Trophoblast cell (in vitro differentiated cells and primary cell): ENCODE measurements at regions not wholly inside any gene's neighbourhood (a gene's known extent, or its start where the extent isn't known, plus 50 kb on each side); places are given as distances from the start of the nearest gene placed in this dataset.

Experiments used
- DNase-seq, 2 donors: peaks; one replicate each; pipeline ENCODE4 v3.0.0-alpha.2; 2016
- H2AFZ ChIP-seq: 2 replicates; pipeline ENCODE4 v1.6.1; 2013; ENCODE audit warnings: low read length, moderate library complexity, mild to moderate bottlenecking; ENCODE audit not compliant: insufficient read depth, poor library complexity
- H2AK5ac ChIP-seq: 2 replicates; pipeline ENCODE4 v1.6.1; 2013; ENCODE audit warnings: mild to moderate bottlenecking, low read length
- H2BK120ac ChIP-seq: 2 replicates; pipeline ENCODE4 v1.6.1; 2013; ENCODE audit warnings: low read length, mild to moderate bottlenecking, moderate library complexity; ENCODE audit not compliant: insufficient read depth, poor library complexity
- H2BK12ac ChIP-seq: 2 replicates; pipeline ENCODE4 v1.6.1; 2013; ENCODE audit warnings: mild to moderate bottlenecking, low read length, moderate library complexity
- H2BK5ac ChIP-seq: 2 replicates; pipeline ENCODE4 v1.6.1; 2013; ENCODE audit warnings: low read length, low read depth, moderate library complexity, mild to moderate bottlenecking; ENCODE audit not compliant: poor library complexity
- H3K14ac ChIP-seq: 2 replicates; pipeline ENCODE4 v1.6.1; 2013; ENCODE audit warnings: mild to moderate bottlenecking, low read length
- H3K18ac ChIP-seq: 2 replicates; pipeline ENCODE4 v1.6.1; 2013; ENCODE audit warnings: mild to moderate bottlenecking, low read length
- H3K23ac ChIP-seq: 2 replicates; pipeline ENCODE4 v1.6.1; 2013; ENCODE audit warnings: low read length
- H3K27ac ChIP-seq: 2 replicates; pipeline ENCODE4 v1.5.1; 2013; ENCODE audit warnings: low read depth, mild to moderate bottlenecking, inconsistent platforms, low read length, moderate library complexity
- H3K27me3 ChIP-seq: 2 replicates; pipeline ENCODE4 v1.6.1; 2013; ENCODE audit warnings: inconsistent platforms, mild to moderate bottlenecking, low read length, moderate library complexity; ENCODE audit not compliant: insufficient read depth
- H3K36me3 ChIP-seq, 2 experiments: 1 replicate in 1 of 2; 2 replicates in 1 of 2; pipeline ENCODE4 v1.6.1; 2013; ENCODE audit warnings: low read length in 2 of 2, mild to moderate bottlenecking in 2 of 2, moderate library complexity in 1 of 2; ENCODE audit not compliant: insufficient read depth in 2 of 2, control insufficient read depth in 1 of 2
- H3K4ac ChIP-seq: 2 replicates; pipeline ENCODE4 v1.6.1; 2013; ENCODE audit warnings: low read depth, mild to moderate bottlenecking, low read length, moderate library complexity
- H3K4me1 ChIP-seq, 2 experiments: 1 replicate in 1 of 2; 2 replicates in 1 of 2; pipeline ENCODE4 v1.6.1; 2013; ENCODE audit warnings: low read length in 2 of 2, mild to moderate bottlenecking in 2 of 2, moderate library complexity in 1 of 2; ENCODE audit not compliant: insufficient read depth in 2 of 2, control insufficient read depth in 1 of 2
- H3K4me2 ChIP-seq: 2 replicates; pipeline ENCODE4 v1.6.1; 2013; ENCODE audit warnings: inconsistent platforms, mild to moderate bottlenecking, low read length, moderate library complexity
- H3K4me3 ChIP-seq: 2 replicates; pipeline ENCODE4 v1.5.1; 2013; ENCODE audit warnings: mild to moderate bottlenecking, low read depth, low read length, inconsistent platforms
- H3K79me1 ChIP-seq: one replicate; pipeline ENCODE4 v1.6.1; 2013; ENCODE audit warnings: low read length
- H3K79me2 ChIP-seq: 2 replicates; pipeline ENCODE4 v1.6.1; 2013; ENCODE audit warnings: low read length, mild to moderate bottlenecking; ENCODE audit not compliant: control insufficient read depth, insufficient read depth, poor library complexity
- H3K9ac ChIP-seq: 2 replicates; pipeline ENCODE4 v1.6.1; 2013; ENCODE audit warnings: mild to moderate bottlenecking, low read length
- H3K9me3 ChIP-seq: 2 replicates; pipeline ENCODE4 v1.6.1; 2013; ENCODE audit warnings: low read depth, mild to moderate bottlenecking, control low read depth, inconsistent platforms, low read length; ENCODE audit not compliant: insufficient read depth
- H4K12ac ChIP-seq: 2 replicates; pipeline ENCODE4 v1.6.1; 2013; ENCODE audit warnings: low read depth, mild to moderate bottlenecking, low read length, moderate library complexity
- H4K8ac ChIP-seq: 2 replicates; pipeline ENCODE4 v1.6.1; 2013; ENCODE audit warnings: low read depth, mild to moderate bottlenecking, low read length, moderate library complexity
- H4K91ac ChIP-seq: one replicate; pipeline ENCODE4 v1.6.1; 2013; ENCODE audit warnings: low read depth, mild to moderate bottlenecking, low read length, moderate library complexity
- WGBS: extraction: QIAGEN DNeasy Blood & Tissue Kit; methylation state at CpG from one replicate; pipeline ENCODE4 v1.1.7; 2013; ENCODE audit warnings: missing lambda C conversion rate; ENCODE audit not compliant: insufficient read length, insufficient coverage; ENCODE audit errors: extremely low coverage; 5-methylcytosine and 5-hydroxymethylcytosine counted together

DNA sequence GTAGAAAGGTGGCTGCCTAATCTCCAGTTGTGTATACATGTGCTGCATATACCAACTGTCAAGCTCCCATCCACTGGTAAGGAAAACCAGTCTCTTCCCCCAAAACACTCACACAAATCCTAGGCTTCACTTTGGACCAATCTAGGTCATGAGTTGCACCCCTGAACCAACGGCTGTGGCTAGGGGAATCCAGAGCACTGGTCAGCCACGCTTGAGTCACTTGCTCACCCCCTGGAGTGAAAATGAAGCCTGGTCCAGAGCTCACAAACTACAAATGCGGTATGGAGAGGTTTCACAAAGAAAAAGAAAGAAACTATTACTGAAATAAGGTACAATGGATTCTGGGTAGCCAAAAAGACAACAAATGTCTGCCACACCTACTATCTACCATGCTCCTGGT lies 66.1 kb upstream of the NLK start:
- Histone ChIP-seq H3K79me2 (no peaks in the 10 kb centered on the region), H2BK120ac (no peak overlapping the region), H3K23ac (no peak overlapping the region), H3K14ac (no peak overlapping the region), H3K36me3 (no peaks in the 10 kb centered on the region), H3K27me3 (no peaks in the 10 kb centered on the region), H2BK5ac (no peak overlapping the region), H3K9me3 (no peaks in the 10 kb centered on the region), H4K12ac (no peak overlapping the region), H4K8ac (no peak overlapping the region), H2BK12ac (no peak overlapping the region), H3K4me3 (no peak overlapping the region), H3K79me1 (no peaks in the 10 kb centered on the region), H3K4me2 (no peak overlapping the region), H3K4me1 (peaks cover 0 to 10% of the 10 kb centered on the region in 2 experiments), H3K27ac (no peak overlapping the region), H4K91ac (no peak overlapping the region), H3K9ac (no peak overlapping the region), H2AFZ (no peak overlapping the region), H3K18ac (no peak overlapping the region), H2AK5ac (no peak overlapping the region), H3K4ac (no peak overlapping the region)
- DNase-seq, result no peak
- WGBS, result no CpG with 5 or more reads among the region's 3 CpGs

DNA sequence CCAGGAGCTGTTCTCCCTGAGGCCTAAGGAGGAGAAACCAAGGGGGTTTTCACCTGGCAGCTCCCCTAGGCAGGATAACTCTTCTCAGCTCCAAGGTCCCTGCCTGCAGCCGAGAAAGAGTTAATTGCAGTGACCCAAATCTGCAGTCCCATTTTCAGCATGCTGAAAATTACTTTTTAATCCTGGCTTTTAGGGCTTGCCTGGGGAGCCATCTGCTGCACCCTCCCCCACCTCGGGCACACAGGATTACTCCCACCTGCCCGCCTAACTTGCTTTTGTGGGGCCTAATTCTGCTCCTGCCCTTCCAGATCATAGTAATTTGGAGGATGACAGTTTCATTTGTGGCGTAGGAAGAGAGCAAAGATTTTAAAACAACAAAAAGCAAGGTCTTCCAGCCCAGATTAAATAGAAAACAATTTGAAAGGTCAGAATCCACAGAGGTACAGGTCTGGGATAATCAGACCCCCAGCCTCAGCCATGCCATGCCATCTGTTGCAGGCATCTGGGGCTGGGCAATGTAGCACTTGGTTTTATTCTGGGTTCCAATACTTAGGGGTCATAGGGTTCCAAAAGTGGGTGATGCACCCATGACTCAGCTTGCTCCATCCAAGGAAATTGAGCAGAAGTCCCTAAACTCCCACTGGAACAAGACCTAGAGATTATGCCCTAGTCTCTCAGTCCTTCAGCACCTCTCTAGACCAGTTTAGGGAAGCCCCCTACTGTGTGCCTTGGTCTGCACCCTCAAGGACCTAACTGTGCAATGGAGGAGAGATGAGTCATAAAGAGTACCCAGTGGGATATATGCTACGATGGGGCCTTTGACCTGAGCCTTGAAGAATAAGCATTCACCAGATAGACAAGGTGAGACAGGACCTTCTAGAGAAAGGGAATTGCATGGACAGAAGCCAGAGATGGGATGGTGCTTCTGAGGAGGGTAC lies 64.5 kb upstream of the NLK start:
- H3K23ac ChIP-seq, result no peak overlapping the region
- H4K8ac ChIP-seq, result no peak overlapping the region
- no peak overlapping the region for H3K4me2 ChIP-seq
- no peak overlapping the region for H4K12ac ChIP-seq
- H2BK120ac ChIP-seq, result no peak overlapping the region
- H3K79me2 ChIP-seq, result no peaks in the 10 kb centered on the region
- H3K9ac ChIP-seq, result peak overlapping the region; percentile 29
- WGBS, result no CpG with 5 or more reads among the region's 5 CpGs
- H3K79me1 ChIP-seq, result no peaks in the 10 kb centered on the region
- no peak overlapping the region for H2AFZ ChIP-seq
- H4K91ac ChIP-seq, result no peak overlapping the region
- H3K18ac ChIP-seq, result no peak overlapping the region
- H3K14ac ChIP-seq, result no peak overlapping the region
- H2AK5ac ChIP-seq, result no peak overlapping the region
- H3K27me3 ChIP-seq, result no peaks in the 10 kb centered on the region
- no peak overlapping the region for H3K4ac ChIP-seq
- peaks cover 0 to 10% of the 10 kb centered on the region in 2 experiments for H3K4me1 ChIP-seq
- no peaks in the 10 kb centered on the region for H3K9me3 ChIP-seq
- H2BK12ac ChIP-seq, result no peak overlapping the region
- H2BK5ac ChIP-seq, result no peak overlapping the region
- H3K27ac ChIP-seq, result no peak overlapping the region
- H3K36me3 ChIP-seq, result no peaks in the 10 kb centered on the region
- DNase-seq, result no peak
- no peak overlapping the region for H3K4me3 ChIP-seq

DNA sequence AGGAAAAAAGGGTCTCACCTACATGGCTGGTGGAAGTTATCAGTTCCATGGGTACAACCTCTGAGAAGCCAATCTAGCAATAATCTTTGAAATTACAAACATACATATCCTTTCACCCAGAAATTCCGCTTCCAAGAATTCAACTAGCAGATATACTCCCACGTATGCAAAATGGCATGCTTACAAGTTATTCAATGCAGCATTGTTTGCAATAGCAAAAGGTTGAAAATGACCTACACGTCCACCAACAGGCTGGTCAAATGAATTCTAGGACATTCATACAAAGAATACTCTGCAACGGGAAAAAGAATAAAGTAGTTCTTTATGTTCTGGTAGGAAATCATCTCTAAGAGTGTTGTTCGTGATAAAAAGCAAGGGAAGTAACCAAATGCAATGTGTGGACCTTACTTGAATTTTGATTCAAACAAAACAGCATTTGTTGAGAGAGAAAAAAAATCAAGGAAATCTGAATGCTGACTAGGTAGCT lies 63.7 kb upstream of the NLK start:
- no peak overlapping the region for H3K23ac ChIP-seq
- no peak overlapping the region for H4K8ac ChIP-seq
- WGBS, result no CpG with 5 or more reads among the region's 5 CpGs
- no peak overlapping the region for H2BK12ac ChIP-seq
- peak; percentile 14 to 75 for DNase-seq
- H3K79me2 ChIP-seq, result no peaks in the 10 kb centered on the region
- no peaks in the 10 kb centered on the region for H3K79me1 ChIP-seq
- no peak overlapping the region for H4K91ac ChIP-seq
- H3K36me3 ChIP-seq, result no peaks in the 10 kb centered on the region
- peaks cover 0 to 10% of the 10 kb centered on the region in 2 experiments for H3K4me1 ChIP-seq
- no peak overlapping the region for H4K12ac ChIP-seq
- no peak overlapping the region for H2BK5ac ChIP-seq
- H3K4me3 ChIP-seq, result no peak overlapping the region
- no peak overlapping the region for H3K9ac ChIP-seq
- no peak overlapping the region for H3K18ac ChIP-seq
- H3K14ac ChIP-seq, result no peak overlapping the region
- H3K4ac ChIP-seq, result no peak overlapping the region
- no peak overlapping the region for H2AK5ac ChIP-seq
- no peak overlapping the region for H2AFZ ChIP-seq
- H3K27ac ChIP-seq, result no peak overlapping the region
- no peak overlapping the region for H2BK120ac ChIP-seq
- H3K4me2 ChIP-seq, result no peak overlapping the region
- H3K9me3 ChIP-seq, result no peaks in the 10 kb centered on the region
- no peaks in the 10 kb centered on the region for H3K27me3 ChIP-seq

DNA sequence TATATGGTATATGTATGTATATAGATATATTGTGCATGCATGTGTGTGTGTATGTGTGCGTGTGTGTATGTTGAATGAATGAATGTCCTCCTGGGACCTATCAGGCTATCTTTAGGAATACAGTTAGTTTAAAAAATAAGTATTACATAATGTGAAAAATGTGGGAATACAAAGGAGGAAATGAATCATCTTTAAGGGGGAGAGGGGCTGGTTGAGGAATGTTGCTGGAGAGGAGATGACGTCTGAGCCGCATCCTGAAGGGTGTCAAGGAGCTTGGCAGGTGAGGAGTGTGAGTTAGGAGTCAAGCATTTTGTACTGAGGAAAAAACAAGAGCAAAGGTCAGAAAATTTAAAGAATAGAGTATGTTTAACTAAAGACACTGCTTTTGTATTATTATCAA lies 62.4 kb upstream of the NLK start:
- H3K36me3 ChIP-seq, result no peaks in the 10 kb centered on the region
- H3K4me1 ChIP-seq, result peaks cover 0 to 4% of the 10 kb centered on the region in 2 experiments
- H4K91ac ChIP-seq, result no peak overlapping the region
- peak; percentile 48 to 71 for DNase-seq
- WGBS, result no CpG with 5 or more reads among the region's 3 CpGs
- H4K12ac ChIP-seq, result no peak overlapping the region
- no peak overlapping the region for H2BK5ac ChIP-seq
- H3K4me2 ChIP-seq, result no peak overlapping the region
- no peak overlapping the region for H3K4ac ChIP-seq
- no peaks in the 10 kb centered on the region for H3K27me3 ChIP-seq
- no peaks in the 10 kb centered on the region for H3K79me2 ChIP-seq
- H2BK120ac ChIP-seq, result no peak overlapping the region
- H2AFZ ChIP-seq, result no peak overlapping the region
- H3K27ac ChIP-seq, result no peak overlapping the region
- no peak overlapping the region for H2AK5ac ChIP-seq
- no peak overlapping the region for H3K14ac ChIP-seq
- no peak overlapping the region for H2BK12ac ChIP-seq
- H4K8ac ChIP-seq, result no peak overlapping the region
- H3K79me1 ChIP-seq, result no peaks in the 10 kb centered on the region
- no peak overlapping the region for H3K4me3 ChIP-seq
- no peak overlapping the region for H3K9ac ChIP-seq
- no peak overlapping the region for H3K18ac ChIP-seq
- no peaks in the 10 kb centered on the region for H3K9me3 ChIP-seq
- no peak overlapping the region for H3K23ac ChIP-seq
